ENCODE measurements at regions not wholly inside any gene's neighbourhood (a gene's known extent, or its start where the extent isn't known, plus 50 kb on each side); places are given as distances from the start of the nearest gene placed in this dataset.

GRCh38 chr2:103525756-103526155 is 763.9 kb downstream of the TMEM182 start:
- DNase-seq, result no peak

- DNase-seq, result no peak
These were observed 764.9 kb downstream of the TMEM182 start for GRCh38 chr2:103526757-103527156.

- DNase-seq, result no peak
These were observed 765.4 kb downstream of the TMEM182 start for GRCh38 chr2:103527278-103527677.

GRCh38 chr2:103529798-103530502 is 768.1 kb downstream of the TMEM182 start:
- DNase-seq, result no peak

- DNase-seq, result no peak
These were observed 790.9 kb downstream of the TMEM182 start for GRCh38 chr2:103552775-103553174.

- DNase-seq, result no peak
These were observed 833.0 kb downstream of the TMEM182 start for GRCh38 chr2:103594823-103595222.

- DNase-seq, result no peak
These were observed 843.4 kb downstream of the TMEM182 start for GRCh38 chr2:103605071-103605780.

- no peak for DNase-seq
These were observed 853.8 kb downstream of the TMEM182 start for GRCh38 chr2:103615611-103616105.

GRCh38 chr2:103616891-103617290 is 855.1 kb downstream of the TMEM182 start:
- no peak for DNase-seq

GRCh38 chr2:103618112-103618511 is 856.3 kb downstream of the TMEM182 start:
- no peak for DNase-seq

- DNase-seq, result no peak
These were observed 865.5 kb downstream of the TMEM182 start for GRCh38 chr2:103627301-103627700.

- no peak for DNase-seq
These were observed 877.1 kb downstream of the TMEM182 start for GRCh38 chr2:103638978-103639377.

- no peak for DNase-seq
These were observed 894.7 kb downstream of the TMEM182 start for GRCh38 chr2:103656558-103656957.

- no peak for DNase-seq
These were observed 898.7 kb downstream of the TMEM182 start for GRCh38 chr2:103660519-103660918.

- no peak for DNase-seq
These were observed 899.1 kb downstream of the TMEM182 start for GRCh38 chr2:103660947-103661346.

GRCh38 chr2:103664690-103665089 is 902.9 kb downstream of the TMEM182 start:
- no peak for DNase-seq

GRCh38 chr2:103667335-103667884 is 905.6 kb downstream of the TMEM182 start:
- DNase-seq, result no peak

GRCh38 chr2:103669531-103669930 is 907.7 kb downstream of the TMEM182 start:
- no peak for DNase-seq
